ENCODE measurements at regions not wholly inside any gene's neighbourhood (a gene's known extent, or its start where the extent isn't known, plus 50 kb on each side); places are given as distances from the start of the nearest gene placed in this dataset.

- DNase-seq (ENCODE audit: low spot score), result peak; percentile 79
Measured at GRCh38 chr6:33967966-33968724, 164.3 kb upstream of the MLN start.

GRCh38 chr6:33967265-33967767 is 163.5 kb upstream of the MLN start:
- DNase-seq (ENCODE audit: low spot score), result no peak

- DNase-seq (ENCODE audit: low spot score), result no peak
Measured at GRCh38 chr6:33966536-33966935, 162.7 kb upstream of the MLN start.

GRCh38 chr6:33965766-33966165 is 162.0 kb upstream of the MLN start:
- DNase-seq (ENCODE audit: low spot score), result no peak

- DNase-seq (ENCODE audit: low spot score), result no peak
Measured at GRCh38 chr6:33964387-33964786, 160.6 kb upstream of the MLN start.

- no peak for DNase-seq (ENCODE audit: low spot score)
Measured at GRCh38 chr6:33963136-33963750, 159.4 kb upstream of the MLN start.

GRCh38 chr6:33962246-33963027 is 158.6 kb upstream of the MLN start:
- no peak for DNase-seq (ENCODE audit: low spot score)

GRCh38 chr6:33961691-33962090 is 157.9 kb upstream of the MLN start:
- DNase-seq (ENCODE audit: low spot score), result no peak

GRCh38 chr6:33960345-33961313 is 156.8 kb upstream of the MLN start:
- no peak for DNase-seq (ENCODE audit: low spot score)

GRCh38 chr6:33959661-33960344 is 156.0 kb upstream of the MLN start:
- DNase-seq (ENCODE audit: low spot score), result no peak

- no peak for DNase-seq (ENCODE audit: low spot score)
Measured at GRCh38 chr6:33959329-33959651, 155.5 kb upstream of the MLN start.

GRCh38 chr6:33958526-33959328 is 154.9 kb upstream of the MLN start:
- no peak for DNase-seq (ENCODE audit: low spot score)

GRCh38 chr6:33957892-33958525 is 154.2 kb upstream of the MLN start:
- no peak for DNase-seq (ENCODE audit: low spot score)

- no peak for DNase-seq (ENCODE audit: low spot score)
Measured at GRCh38 chr6:33957131-33957891, 153.5 kb upstream of the MLN start.

GRCh38 chr6:33956206-33956605 is 152.4 kb upstream of the MLN start:
- no peak for DNase-seq (ENCODE audit: low spot score)

GRCh38 chr6:33955566-33955965 is 151.8 kb upstream of the MLN start:
- no peak for DNase-seq (ENCODE audit: low spot score)

GRCh38 chr6:33954453-33954852 is 150.7 kb upstream of the MLN start:
- DNase-seq (ENCODE audit: low spot score), result no peak

GRCh38 chr6:33953171-33953570 is 149.4 kb upstream of the MLN start:
- DNase-seq (ENCODE audit: low spot score), result no peak

GRCh38 chr6:33952016-33952415 is 148.2 kb upstream of the MLN start:
- DNase-seq (ENCODE audit: low spot score), result no peak

Measured in D341Med (cell line).